ENCODE measurements at regions not wholly inside any gene's neighbourhood (a gene's known extent, or its start where the extent isn't known, plus 50 kb on each side); places are given as distances from the start of the nearest gene placed in this dataset.

GRCh38 chr4:22881411-22881810 is 188.7 kb downstream of the GBA3 start:
- TF ChIP-seq POLR2AphosphoS5 (IDR thresholded peaks at IDR 0.05; ENCODE audit: low read depth, low read length) (no peak), SPI1 (IDR thresholded peaks at IDR 0.05; ENCODE audit: low read depth, low read length) (no peak), POLR2A (IDR thresholded peaks at IDR 0.05; ENCODE audit: low read depth, low read length) (no peak), PAX5 (IDR thresholded peaks at IDR 0.05; ENCODE audit: insufficient read depth, low read length, severe bottlenecking) (no peak)

Measured in GM12891 (cell line).